ENCODE measurements at regions not wholly inside any gene's neighbourhood (a gene's known extent, or its start where the extent isn't known, plus 50 kb on each side); places are given as distances from the start of the nearest gene placed in this dataset.

- DNase-seq: no peak
- 55% methylated on average over 6 of the region's 8 CpGs; no CpG with 5 or more reads in 1 of the 2 experiments for WGBS, 2 experiments (ENCODE audit: extremely low coverage in 2 of 2, insufficient read length in 1 of 2)
- Histone ChIP-seq H2AFZ (replicated peaks; ENCODE audit: low read length, poor library complexity) (no peak overlapping the region), H2BK120ac (ENCODE audit: low read depth, low read length) (no peak overlapping the region), H2AK9ac (replicated peaks; ENCODE audit: low read depth, low read length, poor library complexity) (no peak overlapping the region), H2BK5ac (ENCODE audit: low read depth, low read length, poor library complexity, severe bottlenecking) (no peak overlapping the region), H3K9me1 (ENCODE audit: insufficient read depth, low read length) (no peaks in the 10 kb centered on the region), H3K4ac (ENCODE audit: low read depth, low read length) (no peak overlapping the region), H4K5ac (ENCODE audit: low read depth, low read length) (no peak overlapping the region), H3K9me3 (ENCODE audit: control insufficient read depth, insufficient read depth, low read length) (no peaks in the 10 kb centered on the region), H3K4me1 (ENCODE audit: control insufficient read depth, insufficient read depth, low read length) (no peaks in the 10 kb centered on the region), H4K8ac (ENCODE audit: low read depth in 2 of 2, low read length in 2 of 2) (no peak overlapping the region), H4K20me1 (ENCODE audit: insufficient read depth, low read length) (no peaks in the 10 kb centered on the region), H3K4me3 (ENCODE audit: insufficient read depth, low read depth, low read length) (no peak overlapping the region), H3K36me3 (ENCODE audit: control insufficient read depth, insufficient read depth, low read length) (no peaks in the 10 kb centered on the region), H3K4me2 (ENCODE audit: low read depth, low read length) (no peak overlapping the region), H3K79me1 (ENCODE audit: low read depth in 1 of 2, low read length in 2 of 2) (no peaks in the 10 kb centered on the region), H2BK20ac (ENCODE audit: low read depth, low read length) (no peak overlapping the region), H3K23ac (ENCODE audit: low read depth, low read length) (no peak overlapping the region), H2AK5ac (ENCODE audit: low read depth, low read length) (no peak overlapping the region), H4K91ac (ENCODE audit: insufficient read depth, low read depth, low read length) (no peak overlapping the region), H3K27me3 (ENCODE audit: control insufficient read depth, insufficient read depth, low read length) (no peaks in the 10 kb centered on the region), H3K56ac (ENCODE audit: extremely low read depth, insufficient read depth, low read length) (no peak overlapping the region), H2BK15ac (ENCODE audit: low read depth, low read length) (no peak overlapping the region), H3K9ac (ENCODE audit: low read depth, low read length) (no peak overlapping the region), H3K27ac (ENCODE audit: insufficient read depth, low read length) (no peak overlapping the region), H3K14ac (replicated peaks; ENCODE audit: low read depth, low read length) (no peak overlapping the region), H3K18ac (ENCODE audit: low read depth, low read length) (no peak overlapping the region)
- ChIA-PET CTCF (no interaction called here), POLR2A (ENCODE audit: unreplicated experiment) (no interaction called here)
- intact Hi-C loops (cut with micrococcal nuclease) (no loop called here), dilution Hi-C loops (cut with HindIII; ENCODE audit: low sequenced_read_pairs, unreplicated experiment) (no loop called here), in situ Hi-C loops (cut with MboI; ENCODE audit: low sequenced_read_pairs) (no loop called here)
- no peak for TF ChIP-seq RCOR1 (IDR thresholded peaks at IDR 0.05; ENCODE audit: insufficient replicate concordance, low read length)
- TF ChIP-seq MAFK (IDR thresholded peaks at IDR 0.05; ENCODE audit: low read depth, low read length): no peak
- TF ChIP-seq CEBPB (IDR thresholded peaks at IDR 0.05; ENCODE audit: low read depth, low read length): no peak
- no peak for TF ChIP-seq RAD21 (IDR thresholded peaks at IDR 0.05; ENCODE audit: low read length)
- no peak for TF ChIP-seq MXI1 (IDR thresholded peaks at IDR 0.05; ENCODE audit: borderline replicate concordance, low read depth, low read length)
- TF ChIP-seq CHD1 (IDR thresholded peaks at IDR 0.05; ENCODE audit: low read depth, low read length): no peak
- no peak for TF ChIP-seq RFX5 (IDR thresholded peaks at IDR 0.05; ENCODE audit: low read depth, low read length)
- TF ChIP-seq MAZ (IDR thresholded peaks at IDR 0.05; ENCODE audit: borderline replicate concordance, low read depth, low read length): no peak
- TF ChIP-seq ELK1 (IDR thresholded peaks at IDR 0.05; ENCODE audit: borderline replicate concordance, low read depth, low read length): no peak
- no peak for TF ChIP-seq CTCF (conservative IDR thresholded peaks at IDR 0.05; ENCODE audit: low read depth, low read length)
- no peak for TF ChIP-seq FOS (IDR thresholded peaks at IDR 0.05; ENCODE audit: low read depth, low read length)
- TF ChIP-seq NFE2L2 (IDR thresholded peaks at IDR 0.05; ENCODE audit: low read depth, low read length): no peak
- ATAC-seq (ENCODE audit: low read depth): no peak
- no TSS peak for BruUV-seq (replicated peaks)
Observed at GRCh38 chr7:24227603-24228359, 56.2 kb upstream of the NPY start.

Measured in IMR-90 (cell line).